B cell (primary cell): ENCODE measurements at regions not wholly inside any gene's neighbourhood (a gene's known extent, or its start where the extent isn't known, plus 50 kb on each side); places are given as distances from the start of the nearest gene placed in this dataset.

Source experiments
- ATAC-seq: fragments of 200-7000 bp; cut with Tn5 transposase; one replicate; pipeline ENCODE4 v1.10.0; 2021; ENCODE audit warnings: low read depth, mild to moderate bottlenecking, moderate number of reproducible peaks, moderate library complexity
- CTCF ChIA-PET: fragments of 350-600 bp; sonication (Branson Sonifier 250); formaldehyde crosslinking; loops from one replicate; lab custom pipeline; 2021; ENCODE audit warnings: antibody characterized with exemption, inconsistent platforms; lab: Charles Lee
- POLR2A ChIA-PET: fragments of 350-600 bp; sonication (Branson Sonifier 250); formaldehyde crosslinking; loops from one replicate; lab custom pipeline; 2021; ENCODE audit warnings: antibody characterized with exemption; lab: Charles Lee
- DNase-seq: peaks from one replicate; pipeline ENCODE4 v3.0.0; 2013
- H2AFZ ChIP-seq: 2 replicates; pipeline ENCODE4 v1.6.1; 2012; ENCODE audit warnings: mild to moderate bottlenecking, low read depth, low read length; ENCODE audit not compliant: insufficient read depth, poor library complexity, severe bottlenecking
- H3K27ac ChIP-seq, 2 donors: 1 replicate in 1 of 2; 2 replicates in 1 of 2; pipeline ENCODE4 v1.5.1; 2012 to 2013; ENCODE audit warnings: low read length in 2 of 2, mild to moderate bottlenecking in 2 of 2, moderate library complexity in 1 of 2
- H3K27me3 ChIP-seq, 4 experiments: fragments of 200-600 bp in 1 of 4; sonication (generic) in 1 of 4; replicated peaks in 1 of 4; 1 replicate in 2 of 4; 2 replicates in 2 of 4; pipeline versions ENCODE4 v1.6.1 to v1.7.0; 2013 to 2016; ENCODE audit warnings: low read length in 3 of 4, mild to moderate bottlenecking in 2 of 4, mixed read lengths in 1 of 4, moderate library complexity in 1 of 4; ENCODE audit not compliant: insufficient read depth in 4 of 4, control insufficient read depth in 3 of 4; ENCODE audit errors: control extremely low read depth in 1 of 4
- H3K36me3 ChIP-seq, 2 experiments: replicated peaks in 1 of 2; 1 replicate in 1 of 2; 2 replicates in 1 of 2; pipeline versions ENCODE4 v1.6.1 to v1.7.1; 2013; ENCODE audit warnings: low read length in 1 of 2; ENCODE audit not compliant: insufficient read depth in 2 of 2, control insufficient read depth in 1 of 2; ENCODE audit errors: control extremely low read depth in 1 of 2, extremely low read depth in 1 of 2
- H3K4me1 ChIP-seq, 2 donors: fragments of 200-600 bp in 1 of 2; sonication (generic) in 1 of 2; 1 replicate in 1 of 2; 2 replicates in 1 of 2; pipeline versions ENCODE4 v1.5.1 to v1.6.1; 2013 to 2017; ENCODE audit warnings: low read length in 2 of 2; ENCODE audit not compliant: control insufficient read depth in 2 of 2, insufficient read depth in 2 of 2
- H3K4me2 ChIP-seq: replicated peaks from 2 replicates; pipeline ENCODE3; 2012; ENCODE audit warnings: mild to moderate bottlenecking, low read depth, low read length; ENCODE audit not compliant: poor library complexity, severe bottlenecking
- H3K4me3 ChIP-seq, 5 experiments: fragments of 200-600 bp in 1 of 5; sonication (generic) in 1 of 5; 1 replicate in 3 of 5; 2 replicates in 2 of 5; pipeline versions ENCODE4 v1.5.1 to v1.7.0; 2011 to 2016; ENCODE audit warnings: low read length in 4 of 5, mild to moderate bottlenecking in 4 of 5, low read depth in 2 of 5, control low read depth in 1 of 5, moderate library complexity in 1 of 5; ENCODE audit not compliant: insufficient read depth in 1 of 5; ENCODE audit errors: control extremely low read depth in 1 of 5, extremely low read depth in 1 of 5
- H3K79me2 ChIP-seq: fragments of 200-600 bp; sonication (generic); one replicate; pipeline ENCODE4 v1.6.0; 2016; ENCODE audit warnings: low read length; ENCODE audit not compliant: control insufficient read depth, insufficient read depth
- H3K9ac ChIP-seq: fragments of 200-600 bp; sonication (generic); 2 replicates; pipeline ENCODE4 v1.6.1; 2017; ENCODE audit warnings: mild to moderate bottlenecking, low read length, moderate library complexity
- H3K9me3 ChIP-seq, 3 donors: one replicate each; pipeline versions ENCODE4 v1.6.1 to v1.7.1; 2013; ENCODE audit warnings: low read length in 2 of 3; ENCODE audit not compliant: control insufficient read depth in 2 of 3, insufficient read depth in 1 of 3; ENCODE audit errors: control extremely low read depth in 1 of 3
- H4K20me1 ChIP-seq: 2 replicates; pipeline ENCODE4 v1.6.0; 2012; ENCODE audit warnings: mild to moderate bottlenecking, low read length; ENCODE audit not compliant: insufficient read depth, control insufficient read depth, poor library complexity, severe bottlenecking
- H3K27ac Mint-ChIP-seq: one replicate; pipeline ENCODE4 v1.8.0; 2021; ENCODE audit warnings: mixed read lengths
- H3K27me3 Mint-ChIP-seq: one replicate; pipeline ENCODE4 v1.8.0; 2021; ENCODE audit warnings: mixed read lengths
- H3K4me1 Mint-ChIP-seq: one replicate; pipeline ENCODE4 v1.8.0; 2021; ENCODE audit warnings: mixed read lengths
- H3K4me3 Mint-ChIP-seq: one replicate; pipeline ENCODE4 v1.8.0; 2021; ENCODE audit warnings: mixed read lengths
- H3K9me3 Mint-ChIP-seq: one replicate; pipeline ENCODE4 v1.8.0; 2022; ENCODE audit warnings: mixed read lengths; ENCODE audit not compliant: insufficient read depth
- EZH2 ChIP-seq: IDR thresholded peaks from 2 replicates; pipeline ENCODE4 v1.6.1; 2012; ENCODE audit warnings: borderline replicate concordance, low read depth, mild to moderate bottlenecking, moderate library complexity, low read length; ENCODE audit not compliant: insufficient read depth, poor library complexity, severe bottlenecking
- WGBS: methylation state at CpG from one replicate; pipeline ENCODE4 v1.1.5; 2013; ENCODE audit warnings: missing lambda C conversion rate; ENCODE audit not compliant: insufficient coverage; 5-methylcytosine and 5-hydroxymethylcytosine counted together
- intact Hi-C: fragments of 100-400 bp; cut with micrococcal nuclease; formaldehyde crosslinking; loops from one replicate; pipeline ENCODE4 v1.10.0; 2022
- TF ChIP-seq, protein P1 (sequence below): fragments of 200-600 bp; IDR thresholded peaks from one replicate; pipeline ENCODE4 v1.8.0; 2022; ENCODE audit warnings: antibody characterized with exemption, mild to moderate bottlenecking

DNA sequence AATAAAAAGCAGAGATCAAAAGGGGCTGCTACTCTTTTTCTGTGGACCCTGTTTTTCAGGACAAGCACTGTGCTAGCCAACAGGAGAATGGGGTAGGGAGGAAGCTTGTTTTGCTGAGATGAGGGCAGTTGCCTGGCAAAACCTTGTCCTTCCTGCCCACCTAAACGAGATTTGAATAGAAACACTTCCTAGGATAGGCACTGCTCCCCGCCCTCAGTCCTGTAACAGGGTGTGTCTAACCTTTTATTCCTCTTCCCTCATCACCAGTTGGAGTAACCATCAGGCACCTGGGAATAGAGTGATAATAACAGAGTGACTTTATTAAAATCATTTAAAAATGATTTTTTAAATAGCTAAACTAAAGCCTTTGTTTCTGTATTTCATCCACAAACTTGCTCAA lies 368.8 kb downstream of the LNPK start:
- Histone ChIP-seq H3K27me3 (peaks cover 0 to 7% (median 0%) of the 10 kb centered on the region in 4 experiments), H3K27ac (no peak overlapping the region), H3K9me3 (peaks cover 0 to under 1% (median 0%) of the 10 kb centered on the region in 3 donors), H3K4me2 (no peak overlapping the region), H3K4me3 (no peak overlapping the region), H2AFZ (no peak overlapping the region), H3K36me3 (no peaks in the 10 kb centered on the region), H4K20me1 (no peaks in the 10 kb centered on the region), H3K79me2 (no peaks in the 10 kb centered on the region), H3K4me1 (no peaks in the 10 kb centered on the region), H3K9ac (no peak overlapping the region)
- Mint-ChIP-seq H3K27me3 (peaks cover 8% of the 10 kb centered on the region), H3K4me3 (no peak overlapping the region), H3K4me1 (no peaks in the 10 kb centered on the region), H3K9me3 (no peaks in the 10 kb centered on the region), H3K27ac (no peak overlapping the region)
- WGBS = no CpG with 5 or more reads among the region's 2 CpGs
- ATAC-seq (no peak), DNase-seq (no peak)
- no peak for TF ChIP-seq EZH2
- TF ChIP-seq, protein P1, sequence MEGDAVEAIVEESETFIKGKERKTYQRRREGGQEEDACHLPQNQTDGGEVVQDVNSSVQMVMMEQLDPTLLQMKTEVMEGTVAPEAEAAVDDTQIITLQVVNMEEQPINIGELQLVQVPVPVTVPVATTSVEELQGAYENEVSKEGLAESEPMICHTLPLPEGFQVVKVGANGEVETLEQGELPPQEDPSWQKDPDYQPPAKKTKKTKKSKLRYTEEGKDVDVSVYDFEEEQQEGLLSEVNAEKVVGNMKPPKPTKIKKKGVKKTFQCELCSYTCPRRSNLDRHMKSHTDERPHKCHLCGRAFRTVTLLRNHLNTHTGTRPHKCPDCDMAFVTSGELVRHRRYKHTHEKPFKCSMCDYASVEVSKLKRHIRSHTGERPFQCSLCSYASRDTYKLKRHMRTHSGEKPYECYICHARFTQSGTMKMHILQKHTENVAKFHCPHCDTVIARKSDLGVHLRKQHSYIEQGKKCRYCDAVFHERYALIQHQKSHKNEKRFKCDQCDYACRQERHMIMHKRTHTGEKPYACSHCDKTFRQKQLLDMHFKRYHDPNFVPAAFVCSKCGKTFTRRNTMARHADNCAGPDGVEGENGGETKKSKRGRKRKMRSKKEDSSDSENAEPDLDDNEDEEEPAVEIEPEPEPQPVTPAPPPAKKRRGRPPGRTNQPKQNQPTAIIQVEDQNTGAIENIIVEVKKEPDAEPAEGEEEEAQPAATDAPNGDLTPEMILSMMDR = no peak
- intact Hi-C loops = no loop called here
- ChIA-PET POLR2A (no interaction called here), CTCF (no interaction called here)

DNA sequence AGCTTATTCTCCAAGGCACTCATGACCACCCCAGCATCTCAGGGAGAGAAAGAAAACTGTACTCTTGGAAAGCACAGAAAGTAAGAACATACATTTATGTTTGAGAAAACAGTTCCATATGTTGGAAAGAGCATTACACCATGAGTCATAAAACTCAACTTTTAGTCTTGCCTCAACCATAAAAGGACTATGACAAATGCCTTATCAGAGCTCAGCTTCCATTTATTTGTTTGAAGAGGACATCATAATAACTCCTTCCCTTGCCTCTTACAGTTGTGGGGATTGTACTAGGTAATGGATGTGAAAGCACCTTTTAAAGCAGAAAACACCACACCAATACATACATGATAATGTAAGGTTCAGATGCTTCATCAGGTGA lies 370.8 kb downstream of the LNPK start:
- Mint-ChIP-seq H3K4me3 (no peak overlapping the region), H3K4me1 (no peaks in the 10 kb centered on the region), H3K27me3 (peaks cover 8% of the 10 kb centered on the region), H3K27ac (no peak overlapping the region), H3K9me3 (no peaks in the 10 kb centered on the region)
- ATAC-seq (no peak), DNase-seq (no peak)
- H3K9ac ChIP-seq = no peak overlapping the region
- POLR2A ChIA-PET = no interaction called here
- intact Hi-C loops = no loop called here
- no peaks in the 10 kb centered on the region for H4K20me1 ChIP-seq
- TF ChIP-seq, protein P1 = no peak
- no peak for TF ChIP-seq EZH2
- no peak overlapping the region for H3K4me3 ChIP-seq
- H3K27me3 ChIP-seq = peaks cover 0 to 7% (median 0%) of the 10 kb centered on the region in 4 experiments
- CTCF ChIA-PET = no interaction called here
- H3K79me2 ChIP-seq = no peaks in the 10 kb centered on the region
- no peak overlapping the region for H3K27ac ChIP-seq
- H3K4me1 ChIP-seq = no peaks in the 10 kb centered on the region
- H3K9me3 ChIP-seq = peaks cover 0 to 3% (median 0%) of the 10 kb centered on the region in 3 donors
- H2AFZ ChIP-seq = no peak overlapping the region
- H3K4me2 ChIP-seq = no peak overlapping the region
- no peaks in the 10 kb centered on the region for H3K36me3 ChIP-seq
